SH-SY5Y (cell line): ENCODE measurements at regions not wholly inside any gene's neighbourhood (a gene's known extent, or its start where the extent isn't known, plus 50 kb on each side); places are given as distances from the start of the nearest gene placed in this dataset.

Experiments
- GATA2 ChIP-seq: IDR thresholded peaks from 2 replicates; pipeline ENCODE4 v1.6.1; 2011; ENCODE audit warnings: mild to moderate bottlenecking, low read depth, low read length
- GATA3 ChIP-seq: IDR thresholded peaks from 2 replicates; pipeline ENCODE4 v1.6.1; 2011; ENCODE audit warnings: low read depth, mild to moderate bottlenecking, low read length, moderate library complexity

DNA sequence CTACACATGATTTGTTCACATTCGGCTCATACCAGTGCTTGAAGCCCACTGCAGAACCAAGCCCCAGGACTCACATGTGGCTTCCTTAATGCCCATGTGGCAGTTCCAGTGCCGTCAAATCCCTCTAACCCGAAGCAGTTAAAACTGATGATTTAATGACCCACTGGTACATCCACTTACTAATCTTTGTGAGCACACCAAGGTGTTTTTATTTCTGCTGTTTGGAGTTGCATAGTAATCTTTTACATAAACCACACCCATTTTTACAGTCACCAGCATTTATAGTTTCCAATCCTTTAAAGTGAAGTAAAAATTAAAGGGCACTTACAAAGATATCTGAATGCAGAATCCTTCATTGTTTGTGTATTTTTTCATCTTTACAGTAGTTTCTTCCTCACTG, 232.0 kb downstream of the ANKRD60 start:
- TF ChIP-seq GATA2: no peak
- TF ChIP-seq GATA3: no peak
